ENCODE measurements at regions not wholly inside any gene's neighbourhood (a gene's known extent, or its start where the extent isn't known, plus 50 kb on each side); places are given as distances from the start of the nearest gene placed in this dataset.

GRCh38 chr5:2177244-2177643 lies 294.5 kb upstream of the IRX4 start:
- no peaks in the 10 kb centered on the region for H3F3A ChIP-seq (ENCODE audit: insufficient read depth, low read length, poor library complexity, severe bottlenecking)
- H3K36me3 ChIP-seq (ENCODE audit: insufficient read depth, low read length) = no peaks in the 10 kb centered on the region
- no peaks in the 10 kb centered on the region for H4K20me1 ChIP-seq (ENCODE audit: insufficient read depth)
- H3K27me3 ChIP-seq (ENCODE audit: insufficient read depth, low read depth, low read length) = no peaks in the 10 kb centered on the region
- H3K79me2 ChIP-seq (replicated peaks; ENCODE audit: insufficient read depth, low read length) = no peaks in the 10 kb centered on the region
- no peak overlapping the region for H3K27ac ChIP-seq (ENCODE audit: low read length)
- H3K4me3 ChIP-seq (ENCODE audit: low read length) = no peak overlapping the region
- H3K9ac ChIP-seq (ENCODE audit: low read length) = no peak overlapping the region
- H3K9me3 ChIP-seq (ENCODE audit: low read length) = no peaks in the 10 kb centered on the region
- no peak overlapping the region for H3K4me2 ChIP-seq (ENCODE audit: low read length)
- no peak overlapping the region for H2AFZ ChIP-seq (ENCODE audit: low read depth, low read length)
- no peaks in the 10 kb centered on the region for H3K9me2 ChIP-seq (ENCODE audit: insufficient read depth, low read length)
- no peak for TF ChIP-seq RAD21 (conservative IDR thresholded peaks at IDR 0.05)
- TF ChIP-seq EP300 (conservative IDR thresholded peaks at IDR 0.05; ENCODE audit: poor library complexity, severe bottlenecking) = no peak
- no peak for TF ChIP-seq TAF1 (IDR thresholded peaks at IDR 0.05; ENCODE audit: low read depth)
- TF ChIP-seq SMC3 (conservative IDR thresholded peaks at IDR 0.05; ENCODE audit: poor library complexity) = no peak
- TF ChIP-seq MXI1 (conservative IDR thresholded peaks at IDR 0.05; ENCODE audit: poor library complexity, severe bottlenecking) = no peak
- no peak for TF ChIP-seq CTCF (IDR thresholded peaks at IDR 0.05; ENCODE audit: poor library complexity, severe bottlenecking)
- TF ChIP-seq POLR2AphosphoS5 (IDR thresholded peaks at IDR 0.05) = no peak
- no peak for TF ChIP-seq EZH2 (IDR thresholded peaks at IDR 0.05; ENCODE audit: borderline replicate concordance, insufficient read depth, low read length, poor library complexity, severe bottlenecking)
- no peak for TF ChIP-seq REST (IDR thresholded peaks at IDR 0.05; ENCODE audit: borderline replicate concordance)

GRCh38 chr5:2176581-2176980 lies 293.9 kb upstream of the IRX4 start:
- Histone ChIP-seq H2AFZ (ENCODE audit: low read depth, low read length) (no peak overlapping the region), H3K9me3 (ENCODE audit: low read length) (no peaks in the 10 kb centered on the region), H3K4me2 (ENCODE audit: low read length) (no peak overlapping the region), H3F3A (ENCODE audit: insufficient read depth, low read length, poor library complexity, severe bottlenecking) (no peaks in the 10 kb centered on the region), H3K9me2 (ENCODE audit: insufficient read depth, low read length) (no peaks in the 10 kb centered on the region), H3K27me3 (ENCODE audit: insufficient read depth, low read depth, low read length) (no peaks in the 10 kb centered on the region), H3K9ac (ENCODE audit: low read length) (no peak overlapping the region), H3K4me3 (ENCODE audit: low read length) (no peak overlapping the region), H3K27ac (ENCODE audit: low read length) (no peak overlapping the region), H3K36me3 (ENCODE audit: insufficient read depth, low read length) (no peaks in the 10 kb centered on the region), H4K20me1 (ENCODE audit: insufficient read depth) (no peaks in the 10 kb centered on the region), H3K79me2 (replicated peaks; ENCODE audit: insufficient read depth, low read length) (no peaks in the 10 kb centered on the region)
- TF ChIP-seq EP300 (conservative IDR thresholded peaks at IDR 0.05; ENCODE audit: poor library complexity, severe bottlenecking) (no peak), MXI1 (conservative IDR thresholded peaks at IDR 0.05; ENCODE audit: poor library complexity, severe bottlenecking) (no peak), REST (IDR thresholded peaks at IDR 0.05; ENCODE audit: borderline replicate concordance) (no peak), TAF1 (IDR thresholded peaks at IDR 0.05; ENCODE audit: low read depth) (no peak), SMC3 (conservative IDR thresholded peaks at IDR 0.05; ENCODE audit: poor library complexity) (no peak), CTCF (IDR thresholded peaks at IDR 0.05; ENCODE audit: poor library complexity, severe bottlenecking) (no peak)

Measured in neural cell (in vitro differentiated cells).